ENCODE measurements at regions not wholly inside any gene's neighbourhood (a gene's known extent, or its start where the extent isn't known, plus 50 kb on each side); places are given as distances from the start of the nearest gene placed in this dataset.
A peak's percentile ranks its signal among the peaks of the same experiment; 100 is the strongest.

GRCh38 chr4:158327525-158327924, 117.2 kb downstream of the TMEM144 start:
- TF ChIP-seq, protein P1, sequence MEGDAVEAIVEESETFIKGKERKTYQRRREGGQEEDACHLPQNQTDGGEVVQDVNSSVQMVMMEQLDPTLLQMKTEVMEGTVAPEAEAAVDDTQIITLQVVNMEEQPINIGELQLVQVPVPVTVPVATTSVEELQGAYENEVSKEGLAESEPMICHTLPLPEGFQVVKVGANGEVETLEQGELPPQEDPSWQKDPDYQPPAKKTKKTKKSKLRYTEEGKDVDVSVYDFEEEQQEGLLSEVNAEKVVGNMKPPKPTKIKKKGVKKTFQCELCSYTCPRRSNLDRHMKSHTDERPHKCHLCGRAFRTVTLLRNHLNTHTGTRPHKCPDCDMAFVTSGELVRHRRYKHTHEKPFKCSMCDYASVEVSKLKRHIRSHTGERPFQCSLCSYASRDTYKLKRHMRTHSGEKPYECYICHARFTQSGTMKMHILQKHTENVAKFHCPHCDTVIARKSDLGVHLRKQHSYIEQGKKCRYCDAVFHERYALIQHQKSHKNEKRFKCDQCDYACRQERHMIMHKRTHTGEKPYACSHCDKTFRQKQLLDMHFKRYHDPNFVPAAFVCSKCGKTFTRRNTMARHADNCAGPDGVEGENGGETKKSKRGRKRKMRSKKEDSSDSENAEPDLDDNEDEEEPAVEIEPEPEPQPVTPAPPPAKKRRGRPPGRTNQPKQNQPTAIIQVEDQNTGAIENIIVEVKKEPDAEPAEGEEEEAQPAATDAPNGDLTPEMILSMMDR (IDR thresholded peaks at IDR 0.05; ENCODE audit: low read depth, low read length): no peak
- DNase-seq: peak; percentile 30

DNA sequence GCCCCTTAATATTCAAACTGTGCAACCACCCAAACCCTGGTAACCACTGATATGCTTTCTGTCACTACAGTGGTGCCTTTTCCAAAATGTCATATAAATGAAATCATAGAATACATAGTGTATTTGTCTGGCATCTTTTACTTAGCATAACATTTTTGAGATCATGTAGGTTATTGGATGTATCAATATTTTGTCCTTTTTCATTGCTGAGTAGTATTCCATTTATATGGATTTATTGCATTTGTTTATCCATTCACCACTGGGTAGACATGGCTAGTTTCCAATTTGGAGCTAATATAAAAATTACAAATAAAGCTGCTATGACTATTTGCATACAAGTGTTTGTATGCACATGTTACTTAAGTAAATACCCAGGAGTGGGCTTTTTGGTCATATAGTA, 121.6 kb downstream of the TMEM144 start:
- H3K27me3 ChIP-seq: no peaks in the 10 kb centered on the region
- TF ChIP-seq, protein P1 (IDR thresholded peaks at IDR 0.05; ENCODE audit: low read depth, low read length): no peak
- no peaks in the 10 kb centered on the region for H3K4me1 ChIP-seq
- no peaks in the 10 kb centered on the region; the same call in 1 of the 2 replicates for H3K9me3 ChIP-seq
- H3K36me3 ChIP-seq: no peaks in the 10 kb centered on the region
- H3K4me3 ChIP-seq (ENCODE audit: low read depth, low read length): no peak overlapping the region
- DNase-seq: no peak

More at GRCh38 chr4:158327525-158327924, 117.2 kb downstream of the TMEM144 start:
- H3K4me1 ChIP-seq: no peaks in the 10 kb centered on the region
- no peaks in the 10 kb centered on the region for H3K9me3 ChIP-seq
- no peaks in the 10 kb centered on the region for H3K36me3 ChIP-seq
- no peaks in the 10 kb centered on the region for H3K27me3 ChIP-seq
- no peak overlapping the region for H3K4me3 ChIP-seq (ENCODE audit: low read depth, low read length)

- no peak for DNase-seq
- H3K36me3 ChIP-seq: no peaks in the 10 kb centered on the region
- no peaks in the 10 kb centered on the region for H3K4me1 ChIP-seq
- no peaks in the 10 kb centered on the region; the same call in 1 of the 2 replicates for H3K9me3 ChIP-seq
- no peaks in the 10 kb centered on the region for H3K27me3 ChIP-seq
- H3K4me3 ChIP-seq (ENCODE audit: low read depth, low read length): no peak overlapping the region
- TF ChIP-seq, protein P1 (IDR thresholded peaks at IDR 0.05; ENCODE audit: low read depth, low read length): no peak
These were observed 123.5 kb downstream of the TMEM144 start for GRCh38 chr4:158333820-158334219.

DNA sequence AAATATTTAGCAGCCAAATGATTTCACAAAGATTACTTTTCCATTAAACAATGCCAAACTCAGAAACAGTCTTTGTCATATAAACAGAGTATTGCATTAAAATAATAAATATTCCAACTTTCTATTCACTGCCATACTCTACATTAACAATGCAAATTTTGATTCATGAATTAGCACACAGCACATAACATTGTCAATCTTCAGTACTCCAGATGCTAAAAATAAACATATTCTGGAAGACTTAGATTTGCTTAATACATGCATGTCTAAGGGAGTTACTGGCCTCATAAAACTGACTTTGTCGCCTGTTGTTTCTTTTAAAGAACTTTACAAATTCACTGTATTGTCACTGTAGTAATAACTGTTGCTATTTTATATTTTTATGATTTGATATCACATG, 131.6 kb downstream of the TMEM144 start:
- H3K27me3 ChIP-seq: no peaks in the 10 kb centered on the region
- no peak for DNase-seq

GRCh38 chr4:158346576-158346975, 136.3 kb downstream of the TMEM144 start:
- Histone ChIP-seq H3K4me1 (no peaks in the 10 kb centered on the region), H3K4me3 (ENCODE audit: low read depth, low read length) (no peak overlapping the region)
- no peak for DNase-seq

More for the DNA sequence above, 131.6 kb downstream of the TMEM144 start:
- Histone ChIP-seq H3K4me1 (no peaks in the 10 kb centered on the region), H3K4me3 (ENCODE audit: low read depth, low read length) (no peak overlapping the region), H3K36me3 (no peaks in the 10 kb centered on the region), H3K9me3 (no peaks in the 10 kb centered on the region)
- TF ChIP-seq, protein P1 (IDR thresholded peaks at IDR 0.05; ENCODE audit: low read depth, low read length): no peak

GRCh38 chr4:158347556-158347955, 137.3 kb downstream of the TMEM144 start:
- H3K9me3 ChIP-seq: no peaks in the 10 kb centered on the region
- H3K4me1 ChIP-seq: no peaks in the 10 kb centered on the region
- TF ChIP-seq, protein P1 (IDR thresholded peaks at IDR 0.05; ENCODE audit: low read depth, low read length): no peak
- DNase-seq: no peak
- H3K4me3 ChIP-seq (ENCODE audit: low read depth, low read length): no peak overlapping the region
- H3K27me3 ChIP-seq: no peaks in the 10 kb centered on the region
- no peaks in the 10 kb centered on the region for H3K36me3 ChIP-seq

More at GRCh38 chr4:158346576-158346975, 136.3 kb downstream of the TMEM144 start:
- H3K9me3 ChIP-seq: no peaks in the 10 kb centered on the region
- no peaks in the 10 kb centered on the region for H3K36me3 ChIP-seq
- TF ChIP-seq, protein P1 (IDR thresholded peaks at IDR 0.05; ENCODE audit: low read depth, low read length): no peak
- no peaks in the 10 kb centered on the region for H3K27me3 ChIP-seq
